Midbrain (tissue), 1 donor: ENCODE measurements at regions not wholly inside any gene's neighbourhood (a gene's known extent, or its start where the extent isn't known, plus 50 kb on each side); places are given as distances from the start of the nearest gene placed in this dataset.

ENCODE experiments used
- DNase-seq: peaks from one replicate; lab custom pipeline; 2025; lab: John Stamatoyannopoulos, UW

DNA sequence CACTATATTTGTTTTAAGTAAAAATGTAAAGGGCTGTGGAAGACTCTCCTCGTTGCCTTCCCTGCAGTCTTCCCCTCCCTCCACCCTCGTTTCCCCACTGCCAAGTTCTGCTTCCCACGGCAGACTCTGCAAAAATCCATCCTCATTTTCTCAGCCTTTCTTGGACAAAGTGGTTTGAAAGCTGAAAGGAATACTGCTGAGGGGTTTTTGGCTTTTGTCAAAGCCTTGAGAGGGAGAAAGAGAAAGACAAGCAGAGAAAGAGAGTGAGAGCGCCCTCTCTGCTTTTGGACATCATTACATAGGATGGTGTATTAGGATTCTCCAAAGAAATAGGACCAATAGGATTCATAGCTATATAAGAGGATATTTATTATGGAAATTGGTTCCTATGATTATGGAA lies 455.9 kb upstream of the SOX11 start:
- DNase-seq, result peak; percentile 33

DNA sequence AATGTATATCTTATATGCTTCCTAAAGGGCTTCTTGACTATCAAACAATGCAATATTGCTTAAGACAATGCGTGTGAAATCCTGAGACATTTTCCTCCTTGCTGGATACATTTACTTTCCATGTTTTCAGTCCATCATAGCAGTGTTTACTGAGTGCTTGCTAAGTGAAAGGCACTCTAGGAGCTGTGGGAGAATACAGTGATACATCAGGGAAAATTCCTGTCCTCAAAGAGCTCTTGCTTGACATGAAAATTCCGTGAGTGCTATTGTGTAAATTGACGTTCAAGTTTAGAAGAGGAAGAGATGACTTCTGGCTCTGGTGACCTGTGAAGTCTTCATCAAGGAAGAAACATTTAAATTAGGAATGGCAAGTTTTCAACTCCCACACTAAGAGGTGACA lies 449.4 kb upstream of the SOX11 start:
- DNase-seq, result no peak

DNA sequence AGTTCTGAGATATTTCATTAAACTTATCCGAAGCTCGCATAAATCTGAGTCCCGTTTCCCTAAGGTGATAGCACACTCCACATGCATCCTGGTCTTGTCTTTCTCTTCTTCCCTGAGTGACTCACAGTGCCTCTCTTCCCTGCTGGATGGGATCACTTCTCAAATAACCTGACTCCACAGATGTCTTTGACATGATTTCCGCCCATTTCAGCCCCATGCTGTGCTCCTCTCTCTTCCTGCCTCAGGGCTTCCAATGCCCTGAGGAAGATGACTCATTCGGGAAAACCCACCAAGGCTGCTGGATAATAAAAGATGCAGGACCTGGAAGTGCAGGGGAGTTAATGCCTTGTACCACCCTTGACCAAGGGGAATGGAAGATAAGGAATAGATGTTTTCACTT lies 441.7 kb upstream of the SOX11 start:
- DNase-seq, result no peak

- DNase-seq, result no peak
Measured at GRCh38 chr2:5253263-5253662, 438.9 kb upstream of the SOX11 start.

GRCh38 chr2:5254791-5255332 lies 437.3 kb upstream of the SOX11 start:
- no peak for DNase-seq

- no peak for DNase-seq
Measured at GRCh38 chr2:5263291-5263690, 428.9 kb upstream of the SOX11 start.

DNA sequence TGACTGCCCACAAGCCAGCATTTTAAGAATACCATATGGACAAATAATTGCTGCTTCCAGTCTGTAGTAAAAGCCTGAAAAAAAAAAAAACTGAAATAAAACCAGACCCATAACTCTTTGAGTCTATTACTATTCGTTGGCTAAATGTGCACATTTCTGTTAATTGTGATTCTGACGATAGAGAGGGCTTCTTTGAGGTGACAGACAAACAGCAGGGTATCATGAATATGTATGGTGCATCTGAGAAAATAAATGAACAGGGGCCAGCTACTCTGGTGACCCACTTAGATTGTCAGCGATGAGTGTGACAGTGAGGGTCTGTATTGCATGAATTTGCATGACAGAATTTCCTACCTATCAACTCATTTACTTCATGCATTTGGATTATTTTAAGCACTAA lies 427.8 kb upstream of the SOX11 start:
- DNase-seq, result no peak

DNA sequence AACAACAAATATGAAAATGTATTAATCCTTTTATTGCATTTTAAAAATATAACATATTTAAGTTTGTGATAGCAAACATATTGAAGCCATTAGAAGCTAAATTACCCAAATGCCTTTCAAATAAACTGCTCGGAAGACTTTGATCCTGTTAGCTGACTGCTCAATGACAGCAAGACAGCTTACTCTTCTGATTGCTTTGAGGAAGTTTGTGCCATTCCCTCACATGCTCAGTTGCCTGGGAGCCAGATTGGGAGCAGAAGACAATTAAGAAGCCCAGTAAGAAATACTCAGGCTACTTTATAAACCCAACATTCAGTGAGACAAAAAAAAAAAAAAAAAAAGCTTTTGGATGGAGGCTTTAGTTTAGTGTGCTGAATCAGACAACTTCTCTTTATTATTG lies 407.1 kb upstream of the SOX11 start:
- no peak for DNase-seq

DNA sequence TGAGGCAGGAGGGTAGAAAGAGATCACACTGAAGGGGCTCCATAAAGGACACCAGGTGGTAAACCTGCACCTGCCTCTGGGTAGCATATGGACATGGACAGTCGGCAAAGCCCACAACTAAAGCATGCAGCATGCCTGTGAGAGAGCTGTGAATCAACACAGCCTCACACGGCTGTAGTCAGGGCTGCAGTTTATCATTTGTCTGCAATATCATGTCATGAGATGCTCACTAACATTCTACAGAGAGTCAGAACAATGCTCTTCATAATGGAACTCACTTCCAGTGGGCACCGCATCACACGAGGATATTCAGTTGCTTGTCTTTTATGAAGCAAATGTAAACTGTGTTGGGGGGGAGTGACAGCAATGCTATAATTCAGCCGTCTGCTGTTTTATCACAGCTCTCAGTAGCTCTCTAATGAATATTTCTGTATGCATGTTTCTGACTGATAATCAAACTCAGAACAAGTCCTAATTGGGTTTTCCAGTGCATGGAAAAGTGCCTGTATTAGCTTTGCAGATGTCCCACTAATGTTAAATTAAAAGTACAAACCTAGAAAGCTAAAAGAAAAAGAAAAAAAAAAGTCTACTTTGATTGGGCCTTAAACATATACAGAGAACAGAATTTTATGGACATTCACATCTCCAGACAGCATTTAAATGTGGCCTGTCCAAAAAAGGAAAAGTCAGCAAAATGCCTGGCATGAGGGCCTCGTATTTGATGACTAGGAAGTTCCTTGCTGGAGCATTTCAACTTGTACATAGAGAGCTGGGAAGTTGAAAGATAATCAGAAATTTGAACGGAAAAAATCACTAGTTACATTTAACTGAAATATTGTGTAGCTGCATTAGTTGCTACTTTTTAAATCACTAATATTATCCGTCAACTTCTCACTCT lies 406.1 kb upstream of the SOX11 start:
- DNase-seq, result no peak

GRCh38 chr2:5287558-5288334 lies 404.4 kb upstream of the SOX11 start:
- no peak for DNase-seq

- no peak for DNase-seq
Measured at GRCh38 chr2:5290900-5291546, 401.2 kb upstream of the SOX11 start.

DNA sequence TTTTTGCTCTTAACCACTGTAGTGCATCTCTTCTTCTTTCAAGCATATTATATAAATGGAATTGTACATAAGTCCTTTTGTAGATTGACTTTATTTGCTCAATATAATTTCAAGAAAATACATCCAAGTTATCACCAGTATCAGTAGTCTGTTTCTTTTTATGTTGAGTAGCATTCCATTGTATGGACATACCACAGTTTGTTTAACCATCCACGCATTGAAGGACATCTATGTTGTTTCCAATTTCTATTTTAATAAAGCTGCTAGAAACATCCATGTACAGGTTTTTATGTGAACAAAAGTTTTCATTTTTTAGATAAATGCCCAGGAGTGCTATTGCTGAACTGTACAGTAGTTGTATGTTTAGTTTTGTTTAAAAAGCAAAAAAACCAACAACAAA lies 387.5 kb upstream of the SOX11 start:
- no peak for DNase-seq

GRCh38 chr2:5315041-5315440 lies 377.1 kb upstream of the SOX11 start:
- no peak for DNase-seq

- DNase-seq, result no peak
Measured at GRCh38 chr2:5315512-5315911, 376.7 kb upstream of the SOX11 start.

GRCh38 chr2:5316001-5316490 lies 376.1 kb upstream of the SOX11 start:
- no peak for DNase-seq

DNA sequence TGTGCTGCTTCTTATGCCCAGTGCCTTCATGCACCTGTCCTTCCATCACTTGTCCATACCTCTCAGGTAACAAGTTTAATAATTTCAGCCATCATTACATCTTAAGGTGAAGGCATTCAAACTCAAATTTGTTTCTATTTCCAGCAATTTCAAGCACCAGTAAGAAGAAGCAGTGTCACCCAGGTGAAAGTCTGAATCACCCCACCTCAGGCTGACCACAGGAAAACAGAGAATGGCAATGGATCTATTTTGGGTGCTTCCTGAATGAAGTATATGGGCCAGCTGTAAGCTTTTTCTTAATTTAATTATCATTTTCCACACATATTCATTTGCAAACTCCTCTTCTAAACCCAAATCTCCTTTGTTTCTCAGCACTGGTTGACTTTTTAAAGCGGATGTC lies 372.7 kb upstream of the SOX11 start:
- no peak for DNase-seq

- DNase-seq, result no peak
Measured at GRCh38 chr2:5322396-5322795, 369.8 kb upstream of the SOX11 start.

- no peak for DNase-seq
Measured at GRCh38 chr2:5325523-5325922, 366.7 kb upstream of the SOX11 start.

GRCh38 chr2:5328826-5329225 lies 363.4 kb upstream of the SOX11 start:
- DNase-seq, result no peak

- DNase-seq, result no peak
Measured at GRCh38 chr2:5329763-5330162, 362.4 kb upstream of the SOX11 start.

GRCh38 chr2:5330961-5331360 lies 361.2 kb upstream of the SOX11 start:
- no peak for DNase-seq

GRCh38 chr2:5332925-5333324 lies 359.3 kb upstream of the SOX11 start:
- DNase-seq, result no peak
